Endodermal cell (in vitro differentiated cells): ENCODE measurements at regions not wholly inside any gene's neighbourhood (a gene's known extent, or its start where the extent isn't known, plus 50 kb on each side); places are given as distances from the start of the nearest gene placed in this dataset.

ENCODE experiments used
- DNase-seq: peaks from one replicate; pipeline ENCODE4 v3.0.0-alpha.2; 2017
- H3K27ac ChIP-seq: 2 replicates; pipeline ENCODE4 v1.5.1; 2013; ENCODE audit warnings: mild to moderate bottlenecking, low read depth, low read length, moderate library complexity
- H3K27me3 ChIP-seq: 2 replicates; pipeline ENCODE4 v1.6.1; 2013; ENCODE audit warnings: mild to moderate bottlenecking, low read length, moderate library complexity; ENCODE audit not compliant: insufficient read depth, control insufficient read depth, poor library complexity, severe bottlenecking
- H3K36me3 ChIP-seq: 2 replicates; pipeline ENCODE4 v1.7.0; 2013; ENCODE audit warnings: mild to moderate bottlenecking, low read length, moderate library complexity; ENCODE audit not compliant: control insufficient read depth, insufficient read depth
- H3K4me1 ChIP-seq: one replicate; pipeline ENCODE4 v1.7.0; 2013; ENCODE audit warnings: low read length; ENCODE audit not compliant: control insufficient read depth, insufficient read depth
- H3K4me3 ChIP-seq: 2 replicates; pipeline ENCODE4 v1.5.1; 2013; ENCODE audit warnings: mild to moderate bottlenecking, low read length, moderate library complexity
- H3K9ac ChIP-seq: 2 replicates; pipeline ENCODE4 v1.6.1; 2013; ENCODE audit warnings: mild to moderate bottlenecking, low read length, moderate library complexity; ENCODE audit not compliant: poor library complexity, severe bottlenecking; ENCODE audit errors: extremely low read depth
- H3K9me3 ChIP-seq: 2 replicates; pipeline ENCODE4 v1.6.1; 2013; ENCODE audit warnings: mild to moderate bottlenecking, low read length, moderate library complexity; ENCODE audit not compliant: control insufficient read depth
- H3K27ac Mint-ChIP-seq: 2 replicates; pipeline ENCODE4 v1.8.0; 2020; ENCODE audit warnings: mixed read lengths
- H3K27me3 Mint-ChIP-seq: 2 replicates; pipeline ENCODE4 v1.8.0; 2021; ENCODE audit warnings: mild to moderate bottlenecking, mixed read lengths; ENCODE audit not compliant: insufficient read depth
- H3K36me3 Mint-ChIP-seq: 2 replicates; pipeline ENCODE4 v1.8.0; 2020; ENCODE audit warnings: low read depth, mixed read lengths
- H3K4me1 Mint-ChIP-seq: 2 replicates; pipeline ENCODE4 v1.8.0; 2020; ENCODE audit warnings: mixed read lengths
- H3K4me3 Mint-ChIP-seq: 2 replicates; pipeline ENCODE4 v1.8.0; 2020; ENCODE audit warnings: mild to moderate bottlenecking, moderate library complexity, mixed read lengths
- H3K9me3 Mint-ChIP-seq: 2 replicates; pipeline ENCODE4 v1.8.0; 2020; ENCODE audit warnings: mild to moderate bottlenecking, mixed read lengths
- CTCF ChIP-seq: fragments of 200-600 bp; sonication (generic); conservative IDR thresholded peaks from 2 replicates; pipeline ENCODE4 v1.5.0; 2021; ENCODE audit warnings: antibody characterized with exemption, mild to moderate bottlenecking
- WGBS, 2 experiments: methylation state at CpG; one replicate each; pipeline versions ENCODE4 v1.1.5 to v1.1.7; 2013; ENCODE audit warnings: missing lambda C conversion rate in 2 of 2, mixed read lengths in 1 of 2; ENCODE audit not compliant: insufficient coverage in 1 of 2, insufficient read length in 1 of 2; 5-methylcytosine and 5-hydroxymethylcytosine counted together

- DNase-seq, result no peak
- no peak overlapping the region for H3K9ac ChIP-seq
- H3K27me3 ChIP-seq, result no peaks in the 10 kb centered on the region
- Mint-ChIP-seq H3K4me1 (no peaks in the 10 kb centered on the region), H3K9me3 (no peaks in the 10 kb centered on the region), H3K27ac (no peak overlapping the region), H3K4me3 (no peak overlapping the region), H3K27me3 (no peaks in the 10 kb centered on the region), H3K36me3 (no peaks in the 10 kb centered on the region)
- TF ChIP-seq CTCF, result no peak
- H3K4me1 ChIP-seq, result no peaks in the 10 kb centered on the region
- H3K36me3 ChIP-seq, result no peaks in the 10 kb centered on the region
- H3K9me3 ChIP-seq, result no peaks in the 10 kb centered on the region
- H3K4me3 ChIP-seq, result no peak overlapping the region
- no peak overlapping the region for H3K27ac ChIP-seq
- WGBS, 2 experiments, result 87 to 90% methylated on average over 2 of the region's 2 CpGs
Measured at GRCh38 chr10:36256166-36256565, 614.1 kb upstream of the FZD8 start.

- DNase-seq, result no peak
- Histone ChIP-seq H3K9me3 (no peaks in the 10 kb centered on the region), H3K9ac (no peak overlapping the region), H3K4me3 (no peak overlapping the region), H3K27me3 (no peaks in the 10 kb centered on the region), H3K4me1 (no peaks in the 10 kb centered on the region), H3K27ac (no peak overlapping the region), H3K36me3 (no peaks in the 10 kb centered on the region)
- no peak overlapping the region for H3K27ac Mint-ChIP-seq
- TF ChIP-seq CTCF, result no peak
- no peak overlapping the region for H3K4me3 Mint-ChIP-seq
- no peaks in the 10 kb centered on the region for H3K9me3 Mint-ChIP-seq
- no peaks in the 10 kb centered on the region for H3K4me1 Mint-ChIP-seq
- WGBS, 2 experiments, result 92 to 96% methylated on average over 3 of the region's 3 CpGs
- H3K27me3 Mint-ChIP-seq, result no peaks in the 10 kb centered on the region
- no peaks in the 10 kb centered on the region for H3K36me3 Mint-ChIP-seq
Measured at GRCh38 chr10:36254199-36254598, 612.1 kb upstream of the FZD8 start.

GRCh38 chr10:36253731-36254130 is 611.6 kb upstream of the FZD8 start:
- H3K27ac Mint-ChIP-seq, result no peak overlapping the region
- H3K4me3 Mint-ChIP-seq, result no peak overlapping the region
- H3K4me3 ChIP-seq, result no peak overlapping the region
- H3K9me3 Mint-ChIP-seq, result no peaks in the 10 kb centered on the region
- no peaks in the 10 kb centered on the region for H3K36me3 ChIP-seq
- TF ChIP-seq CTCF, result no peak
- H3K36me3 Mint-ChIP-seq, result no peaks in the 10 kb centered on the region
- no peak overlapping the region for H3K9ac ChIP-seq
- no peaks in the 10 kb centered on the region for H3K4me1 Mint-ChIP-seq
- H3K27me3 Mint-ChIP-seq, result no peaks in the 10 kb centered on the region
- WGBS, 2 experiments, result 71 to 84% methylated on average over 3 of the region's 3 CpGs
- H3K27me3 ChIP-seq, result no peaks in the 10 kb centered on the region
- no peaks in the 10 kb centered on the region for H3K9me3 ChIP-seq
- no peak for DNase-seq
- no peaks in the 10 kb centered on the region for H3K4me1 ChIP-seq
- no peak overlapping the region for H3K27ac ChIP-seq
